HCT116 (cell line): ENCODE measurements at regions not wholly inside any gene's neighbourhood (a gene's known extent, or its start where the extent isn't known, plus 50 kb on each side); places are given as distances from the start of the nearest gene placed in this dataset.

ENCODE experiments used
- ATAC-seq: fragments of 200-7000 bp; cut with Tn5 transposase; 2 replicates; pipeline ENCODE4 v1.9.1; 2020; ENCODE audit warnings: mild to moderate bottlenecking, moderate library complexity
- BruUV-seq: library from RNA; stranded (reverse); fragments of 400-500 nt; replicated peaks from 2 replicates; lab custom pipeline; 2021; lab: Mats Ljungman, UMichigan
- CTCF ChIA-PET: fragments of 300-600 bp; sonication (Branson Sonifier 250); formaldehyde crosslinking; loops from one replicate; lab custom pipeline; 2021; ENCODE audit warnings: antibody characterized with exemption; lab: Charles Lee
- POLR2A ChIA-PET: fragments of 300-600, 350-600 bp; sonication (Branson Sonifier 250); formaldehyde crosslinking; loops from one replicate; lab custom pipeline; 2021; ENCODE audit warnings: antibody characterized with exemption; lab: Charles Lee
- RAD21 ChIA-PET, 2 experiments: fragments of 300-600 bp; sonication (Branson Sonifier 250); formaldehyde crosslinking; loops; one replicate each; lab custom pipeline; 2023; ENCODE audit warnings: low total read pairs in 2 of 2; ENCODE audit not compliant: uncharacterized antibody in 2 of 2, unreplicated experiment in 2 of 2, low non-redundant PET in 1 of 2; lab: Charles Lee
- DNase-seq: peaks from one replicate; pipeline ENCODE4 v3.0.0-alpha.2; 2010; ENCODE audit warnings: low read depth, low spot score
- H2AFZ ChIP-seq: fragments of 200-600 bp; shearing (Covaris generic), sonication (generic); 2 replicates; pipeline ENCODE4 v1.6.1; 2017; ENCODE audit warnings: low read depth, mixed run types, mixed read lengths, antibody characterized with exemption, low read length; ENCODE audit not compliant: poor library complexity, severe bottlenecking
- H3K27ac ChIP-seq: 2 replicates; pipeline ENCODE4 v1.5.1; 2012; ENCODE audit warnings: low read depth, low read length
- H3K27me3 ChIP-seq: fragments of 200-600 bp; sonication (generic); 2 replicates; pipeline ENCODE4 v1.6.1; 2016; ENCODE audit warnings: mixed run types, low read length, mixed read lengths; ENCODE audit not compliant: insufficient read depth
- H3K36me3 ChIP-seq, 2 experiments: fragments of 200-500 bp in 1 of 2; fragments of 200-600 bp in 1 of 2; sonication (Bioruptor generic) in 1 of 2; sonication (generic) in 1 of 2; 2 replicates each; pipeline versions ENCODE4 v1.5.1 to v1.6.1; 2014 to 2016; ENCODE audit warnings: low read length in 2 of 2, inconsistent platforms in 1 of 2, mixed read lengths in 1 of 2, mixed run types in 1 of 2; ENCODE audit not compliant: insufficient read depth in 2 of 2, control insufficient read depth in 1 of 2
- H3K4me1 ChIP-seq, 2 experiments: fragments of 200-600 bp in 1 of 2; sonication (generic) in 1 of 2; 2 replicates each; pipeline versions ENCODE4 v1.5.1 to v1.6.1; 2012 to 2017; ENCODE audit warnings: low read length in 2 of 2, inconsistent platforms in 1 of 2, mild to moderate bottlenecking in 1 of 2, mixed read lengths in 1 of 2, mixed run types in 1 of 2, moderate library complexity in 1 of 2; ENCODE audit not compliant: insufficient read depth in 2 of 2, control insufficient read depth in 1 of 2
- H3K4me2 ChIP-seq: fragments of 200-600 bp; sonication (generic); 2 replicates; pipeline ENCODE4 v1.6.1; 2017; ENCODE audit warnings: mixed run types, low read length, mixed read lengths
- H3K4me3 ChIP-seq, 2 experiments: fragments of 200-600 bp in 1 of 2; sonication (generic) in 1 of 2; replicated peaks in 1 of 2; 2 replicates each; pipeline ENCODE4 v1.5.1; 2011 to 2016; ENCODE audit warnings: low read length in 2 of 2, control low read depth in 1 of 2, low read depth in 1 of 2, mild to moderate bottlenecking in 1 of 2, mixed read lengths in 1 of 2, mixed run types in 1 of 2
- H3K79me2 ChIP-seq: fragments of 200-600 bp; sonication (generic); 2 replicates; pipeline ENCODE4 v1.6.1; 2017; ENCODE audit warnings: mild to moderate bottlenecking, mixed run types, low read length, moderate library complexity, mixed read lengths; ENCODE audit not compliant: insufficient read depth
- H3K9ac ChIP-seq: fragments of 200-600 bp; sonication (generic); 2 replicates; pipeline ENCODE4 v1.6.1; 2016; ENCODE audit warnings: low read length, mixed read lengths
- H3K9me2 ChIP-seq: fragments of 200-600 bp; sonication (generic), shearing (Covaris generic); 2 replicates; pipeline ENCODE4 v1.6.1; 2017; ENCODE audit warnings: mixed run types, mild to moderate bottlenecking, moderate library complexity; ENCODE audit not compliant: insufficient read depth
- H3K9me3 ChIP-seq, 2 experiments: fragments of 200-500 bp in 1 of 2; fragments of 200-600 bp in 1 of 2; sonication (Bioruptor generic) in 1 of 2; sonication (generic) in 1 of 2; 2 replicates each; pipeline ENCODE4 v1.6.1; 2014 to 2017; ENCODE audit warnings: low read length in 2 of 2, mixed read lengths in 2 of 2, inconsistent platforms in 1 of 2, low read depth in 1 of 2, mild to moderate bottlenecking in 1 of 2, mixed run types in 1 of 2, moderate library complexity in 1 of 2; ENCODE audit not compliant: control insufficient read depth in 1 of 2, insufficient read depth in 1 of 2
- H4K20me1 ChIP-seq: fragments of 200-600 bp; sonication (generic), shearing (Covaris generic); 2 replicates; pipeline ENCODE4 v1.6.1; 2017; ENCODE audit warnings: mixed run types, mild to moderate bottlenecking, moderate library complexity; ENCODE audit not compliant: insufficient read depth
- CBX3 ChIP-seq: IDR thresholded peaks from 2 replicates; pipeline ENCODE4 v1.6.1; 2012; ENCODE audit warnings: low read depth
- CEBPB ChIP-seq: IDR thresholded peaks from 2 replicates; pipeline ENCODE4 v1.6.1; 2012; ENCODE audit warnings: low read depth
- EGR1 ChIP-seq: IDR thresholded peaks from 2 replicates; pipeline ENCODE4 v1.6.1; 2012; ENCODE audit warnings: low read depth
- ELF1 ChIP-seq: IDR thresholded peaks from 2 replicates; pipeline ENCODE4 v1.6.1; 2012; ENCODE audit warnings: low read depth, borderline replicate concordance
- EZH2phosphoT487 ChIP-seq: fragments of 200-600 bp; IDR thresholded peaks from 2 replicates; pipeline ENCODE4 v1.6.1; 2018; ENCODE audit warnings: antibody characterized with exemption, borderline replicate concordance
- FOSL1 ChIP-seq: IDR thresholded peaks from 2 replicates; pipeline ENCODE4 v1.6.1; 2012; ENCODE audit warnings: low read depth
- RAD21 ChIP-seq: IDR thresholded peaks from 2 replicates; pipeline ENCODE4 v1.6.1; 2012; ENCODE audit warnings: low read depth, mild to moderate bottlenecking
- SP1 ChIP-seq: IDR thresholded peaks from 2 replicates; pipeline ENCODE4 v1.6.1; 2012; ENCODE audit warnings: low read depth
- SRF ChIP-seq: IDR thresholded peaks from 2 replicates; pipeline ENCODE4 v1.6.1; 2012; ENCODE audit warnings: low read depth
- TCF7L2 ChIP-seq: IDR thresholded peaks from 2 replicates; pipeline ENCODE4 v1.7.0; 2011; ENCODE audit warnings: borderline replicate concordance, inconsistent platforms; ENCODE audit not compliant: insufficient read depth, insufficient read length; ENCODE audit errors: extremely low read depth
- ZFX ChIP-seq: fragments of 450-650 bp; IDR thresholded peaks from 2 replicates; pipeline ENCODE4 v1.6.1; 2017
- intact Hi-C: fragments of 100-400 bp; cut with micrococcal nuclease; formaldehyde crosslinking; loops from 2 replicates; pipeline ENCODE4 v1.10.0; 2022
- TF ChIP-seq, protein P1 (sequence below): IDR thresholded peaks from 2 replicates; pipeline ENCODE4 v1.6.1; 2011; ENCODE audit warnings: mild to moderate bottlenecking, low read length, moderate library complexity; ENCODE audit not compliant: insufficient replicate concordance; ENCODE audit errors: extremely low read depth

DNA sequence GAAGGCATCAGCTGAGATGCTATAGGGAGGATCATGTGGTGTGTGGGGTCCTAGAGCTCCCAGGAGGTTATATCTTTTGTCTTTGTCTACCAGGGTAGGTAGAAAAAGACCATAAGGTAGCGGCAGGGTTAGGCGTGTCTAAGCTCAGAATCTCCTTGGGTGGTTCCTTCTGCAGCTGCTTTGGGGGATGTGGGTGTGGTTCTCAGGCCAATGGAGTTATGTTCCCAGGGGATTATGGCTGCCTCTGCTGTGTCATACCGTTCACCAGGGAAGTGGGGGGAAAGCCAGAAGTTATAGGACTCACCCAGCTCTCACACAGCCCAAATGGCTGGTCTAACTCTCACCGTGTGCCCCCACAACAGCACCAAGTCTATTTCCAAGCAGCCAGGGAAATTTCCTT, 107.4 kb upstream of the ADGRB3 start:
- ChIA-PET CTCF (no interaction called here), RAD21 (no interaction called here), POLR2A (no interaction called here)
- no peaks in the 10 kb centered on the region for H3K79me2 ChIP-seq
- no TSS peak for BruUV-seq
- H3K4me2 ChIP-seq = no peak overlapping the region
- H3K36me3 ChIP-seq = no peaks in the 10 kb centered on the region
- ATAC-seq = no peak
- intact Hi-C loops = no loop called here
- H3K9me3 ChIP-seq = peaks cover 0 to 3% of the 10 kb centered on the region in 2 experiments; a peak in 2 of 4 replicates
- no peak overlapping the region for H3K27ac ChIP-seq
- no peak overlapping the region for H3K4me3 ChIP-seq
- H2AFZ ChIP-seq = no peak overlapping the region
- H3K9me2 ChIP-seq = no peaks in the 10 kb centered on the region
- no peak for TF ChIP-seq SP1
- TF ChIP-seq CBX3 = no peak
- no peak for TF ChIP-seq ELF1
- TF ChIP-seq CEBPB = no peak
- DNase-seq = no peak
- no peaks in the 10 kb centered on the region for H4K20me1 ChIP-seq
- no peak overlapping the region for H3K9ac ChIP-seq
- H3K4me1 ChIP-seq = no peaks in the 10 kb centered on the region
- no peaks in the 10 kb centered on the region for H3K27me3 ChIP-seq

DNA sequence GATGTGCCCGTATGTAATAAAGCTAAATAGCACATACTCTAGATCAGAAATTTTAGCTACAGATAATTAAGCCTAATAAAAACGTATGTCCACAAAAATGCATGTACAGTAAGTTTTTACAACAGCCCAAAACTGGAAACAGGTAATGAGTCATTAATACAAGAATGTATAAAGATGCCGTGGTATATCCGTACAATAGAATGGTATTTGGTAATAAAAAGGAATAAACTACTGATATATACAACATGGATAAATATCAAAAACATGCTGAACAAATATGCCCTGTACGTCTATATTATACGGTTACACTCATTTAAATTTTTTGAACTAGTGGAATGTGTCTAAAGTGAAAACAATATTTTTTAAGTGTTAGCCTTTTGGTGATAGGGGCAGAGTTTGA, 128.2 kb upstream of the ADGRB3 start:
- Histone ChIP-seq H3K9me2 (no peaks in the 10 kb centered on the region), H2AFZ (no peak overlapping the region), H3K9ac (no peak overlapping the region), H3K79me2 (no peaks in the 10 kb centered on the region), H3K9me3 (peaks cover 0 to 16% of the 10 kb centered on the region in 2 experiments; a peak in 2 of 4 replicates), H3K4me3 (no peak overlapping the region), H4K20me1 (no peaks in the 10 kb centered on the region)
- POLR2A ChIA-PET = no interaction called here
- intact Hi-C loops = no loop called here
- DNase-seq = no peak
- TF ChIP-seq EZH2phosphoT487 (no peak), ZFX (no peak), SRF (no peak), ELF1 (no peak), TCF7L2 (no peak), EGR1 (no peak), FOSL1 (no peak), RAD21 (no peak), SP1 (no peak)
- TF ChIP-seq, protein P1, sequence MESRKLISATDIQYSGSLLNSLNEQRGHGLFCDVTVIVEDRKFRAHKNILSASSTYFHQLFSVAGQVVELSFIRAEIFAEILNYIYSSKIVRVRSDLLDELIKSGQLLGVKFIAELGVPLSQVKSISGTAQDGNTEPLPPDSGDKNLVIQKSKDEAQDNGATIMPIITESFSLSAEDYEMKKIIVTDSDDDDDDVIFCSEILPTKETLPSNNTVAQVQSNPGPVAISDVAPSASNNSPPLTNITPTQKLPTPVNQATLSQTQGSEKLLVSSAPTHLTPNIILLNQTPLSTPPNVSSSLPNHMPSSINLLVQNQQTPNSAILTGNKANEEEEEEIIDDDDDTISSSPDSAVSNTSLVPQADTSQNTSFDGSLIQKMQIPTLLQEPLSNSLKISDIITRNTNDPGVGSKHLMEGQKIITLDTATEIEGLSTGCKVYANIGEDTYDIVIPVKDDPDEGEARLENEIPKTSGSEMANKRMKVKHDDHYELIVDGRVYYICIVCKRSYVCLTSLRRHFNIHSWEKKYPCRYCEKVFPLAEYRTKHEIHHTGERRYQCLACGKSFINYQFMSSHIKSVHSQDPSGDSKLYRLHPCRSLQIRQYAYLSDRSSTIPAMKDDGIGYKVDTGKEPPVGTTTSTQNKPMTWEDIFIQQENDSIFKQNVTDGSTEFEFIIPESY = no peak
- TF ChIP-seq, all 23 proteins: peak for 0
- no peak for ATAC-seq
- ChIA-PET RAD21 (no interaction called here), CTCF (no interaction called here)
- H3K4me1 ChIP-seq = no peaks in the 10 kb centered on the region
- no peaks in the 10 kb centered on the region for H3K36me3 ChIP-seq
- no peak overlapping the region for H3K4me2 ChIP-seq
- BruUV-seq = no TSS peak
- no peaks in the 10 kb centered on the region for H3K27me3 ChIP-seq
- H3K27ac ChIP-seq = no peak overlapping the region
